Coronary artery (tissue), 2 donors: ENCODE measurements at regions not wholly inside any gene's neighbourhood (a gene's known extent, or its start where the extent isn't known, plus 50 kb on each side); places are given as distances from the start of the nearest gene placed in this dataset.

ENCODE experiments used
- DNase-seq: peaks from one replicate; pipeline ENCODE4 v3.0.0-alpha.2; 2017; ENCODE audit warnings: low spot score
- H3K27ac ChIP-seq, 2 donors: fragments of 200-600 bp; sonication (generic); one replicate each; pipeline ENCODE4 v1.5.1; 2016 to 2019
- H3K4me3 ChIP-seq: fragments of 200-600 bp; sonication (generic); 2 replicates; pipeline ENCODE4 v1.5.1; 2016; ENCODE audit warnings: mild to moderate bottlenecking, moderate library complexity
- TF ChIP-seq, protein P1 (sequence below): fragments of 200-600 bp; sonication (generic); IDR thresholded peaks from one replicate; pipeline ENCODE4 v1.5.1; 2019; ENCODE audit warnings: antibody characterized with exemption

DNA sequence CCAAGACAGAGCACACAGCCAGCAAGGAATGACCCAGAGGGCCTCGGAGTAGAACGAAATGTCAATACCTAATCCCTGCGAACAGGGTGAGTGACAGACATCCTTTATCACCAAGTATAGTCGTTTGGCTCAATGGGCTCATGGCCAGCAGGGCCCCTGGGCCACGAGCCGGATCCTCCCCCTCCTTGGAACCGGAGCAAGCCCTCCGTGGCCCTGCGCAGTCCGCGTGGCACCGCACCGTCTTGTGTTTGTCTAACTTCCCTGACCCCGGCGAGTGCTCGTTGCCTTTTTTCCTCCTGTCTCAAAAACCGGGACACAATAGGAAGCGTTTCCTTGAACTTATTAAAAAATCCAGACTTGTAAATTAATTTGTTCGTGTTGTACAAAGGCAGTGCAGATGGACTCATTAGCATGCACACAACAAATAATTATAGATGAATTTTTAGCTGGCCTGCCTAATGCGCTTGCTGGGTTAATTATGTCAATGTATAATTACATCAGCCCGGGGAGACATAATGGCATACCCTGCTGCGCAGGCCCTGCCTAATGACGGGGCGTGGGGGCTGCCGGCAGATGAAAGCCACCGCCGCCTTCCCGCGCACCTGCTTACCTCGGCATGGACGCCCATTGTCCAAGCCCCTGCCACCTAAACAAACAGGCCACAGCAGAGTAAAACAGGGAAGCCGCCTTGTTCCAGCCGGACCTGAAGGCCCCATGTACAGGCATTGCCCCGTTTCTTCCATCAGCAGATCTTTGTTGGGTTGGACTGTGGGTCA is 81.6 kb downstream of the PHETA1 start:
- no peak for DNase-seq
- TF ChIP-seq, protein P1, sequence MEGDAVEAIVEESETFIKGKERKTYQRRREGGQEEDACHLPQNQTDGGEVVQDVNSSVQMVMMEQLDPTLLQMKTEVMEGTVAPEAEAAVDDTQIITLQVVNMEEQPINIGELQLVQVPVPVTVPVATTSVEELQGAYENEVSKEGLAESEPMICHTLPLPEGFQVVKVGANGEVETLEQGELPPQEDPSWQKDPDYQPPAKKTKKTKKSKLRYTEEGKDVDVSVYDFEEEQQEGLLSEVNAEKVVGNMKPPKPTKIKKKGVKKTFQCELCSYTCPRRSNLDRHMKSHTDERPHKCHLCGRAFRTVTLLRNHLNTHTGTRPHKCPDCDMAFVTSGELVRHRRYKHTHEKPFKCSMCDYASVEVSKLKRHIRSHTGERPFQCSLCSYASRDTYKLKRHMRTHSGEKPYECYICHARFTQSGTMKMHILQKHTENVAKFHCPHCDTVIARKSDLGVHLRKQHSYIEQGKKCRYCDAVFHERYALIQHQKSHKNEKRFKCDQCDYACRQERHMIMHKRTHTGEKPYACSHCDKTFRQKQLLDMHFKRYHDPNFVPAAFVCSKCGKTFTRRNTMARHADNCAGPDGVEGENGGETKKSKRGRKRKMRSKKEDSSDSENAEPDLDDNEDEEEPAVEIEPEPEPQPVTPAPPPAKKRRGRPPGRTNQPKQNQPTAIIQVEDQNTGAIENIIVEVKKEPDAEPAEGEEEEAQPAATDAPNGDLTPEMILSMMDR = no peak
- Histone ChIP-seq H3K4me3 (no peak overlapping the region), H3K27ac (no peak overlapping the region)

DNA sequence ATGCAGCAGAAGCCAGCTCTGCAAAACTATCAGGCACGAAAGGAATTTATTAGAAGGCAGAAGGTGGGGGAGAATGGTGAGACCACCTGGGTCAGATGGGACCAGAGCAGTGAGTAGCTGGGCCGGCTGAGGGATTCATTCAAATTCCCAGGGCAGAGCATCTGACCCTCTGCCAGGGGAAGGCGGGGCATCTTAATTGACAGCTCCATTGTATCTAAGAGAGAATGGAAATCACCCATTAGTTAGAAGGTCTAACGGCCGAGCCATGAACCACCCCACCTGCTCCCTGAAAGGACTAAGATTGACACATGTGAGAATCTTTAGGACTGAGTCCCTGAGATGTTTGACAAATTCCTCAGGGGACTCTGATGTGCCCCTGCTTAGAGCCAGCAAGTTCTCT is 83.7 kb downstream of the PHETA1 start:
- Histone ChIP-seq H3K4me3 (no peak overlapping the region), H3K27ac (no peak overlapping the region)
- TF ChIP-seq, protein P1 = no peak
- no peak for DNase-seq

DNA sequence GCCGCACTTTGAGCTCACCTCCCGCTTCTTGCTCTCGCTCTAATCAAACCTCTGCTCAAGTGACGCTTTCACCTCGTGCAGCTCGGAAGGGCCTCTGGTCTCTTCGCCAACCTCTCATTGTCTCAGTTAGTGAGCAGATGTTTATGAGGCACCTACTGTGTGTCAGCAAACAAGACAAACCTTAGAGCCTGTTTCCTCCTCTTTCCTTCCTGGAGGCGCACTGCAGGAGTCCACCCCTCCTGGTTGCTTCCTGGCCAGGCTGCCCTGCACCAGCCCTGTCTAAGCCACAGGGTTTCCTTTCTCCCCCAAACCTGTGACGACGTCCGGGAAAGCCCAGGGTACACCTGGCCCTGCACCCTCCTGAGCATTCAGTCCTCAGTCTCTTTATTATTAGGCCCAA is 84.2 kb downstream of the PHETA1 start:
- no peak for DNase-seq
- H3K4me3 ChIP-seq = no peak overlapping the region
- no peak overlapping the region for H3K27ac ChIP-seq
- TF ChIP-seq, protein P1 = no peak

DNA sequence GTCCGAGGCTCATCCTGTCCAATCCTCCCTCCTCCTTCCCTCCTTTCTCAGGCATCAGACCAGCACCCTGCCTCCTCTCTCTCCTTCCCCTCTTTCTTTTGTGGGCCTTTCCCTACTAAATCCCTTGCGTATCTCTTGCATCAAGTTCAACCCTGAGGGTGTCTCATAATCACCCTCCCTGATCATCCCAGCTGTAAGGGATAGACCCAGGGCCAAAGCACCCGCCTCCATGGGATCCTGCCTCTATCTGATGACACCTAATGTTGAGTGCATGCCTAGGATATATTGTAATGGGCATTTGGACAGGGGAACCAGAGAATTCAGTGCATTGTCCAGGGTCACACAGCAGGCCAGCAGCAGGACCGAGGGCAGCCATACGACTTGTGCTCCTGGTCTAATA is 84.9 kb downstream of the PHETA1 start:
- TF ChIP-seq, protein P1 = no peak
- DNase-seq = no peak
- Histone ChIP-seq H3K27ac (no peak overlapping the region), H3K4me3 (no peak overlapping the region)

DNA sequence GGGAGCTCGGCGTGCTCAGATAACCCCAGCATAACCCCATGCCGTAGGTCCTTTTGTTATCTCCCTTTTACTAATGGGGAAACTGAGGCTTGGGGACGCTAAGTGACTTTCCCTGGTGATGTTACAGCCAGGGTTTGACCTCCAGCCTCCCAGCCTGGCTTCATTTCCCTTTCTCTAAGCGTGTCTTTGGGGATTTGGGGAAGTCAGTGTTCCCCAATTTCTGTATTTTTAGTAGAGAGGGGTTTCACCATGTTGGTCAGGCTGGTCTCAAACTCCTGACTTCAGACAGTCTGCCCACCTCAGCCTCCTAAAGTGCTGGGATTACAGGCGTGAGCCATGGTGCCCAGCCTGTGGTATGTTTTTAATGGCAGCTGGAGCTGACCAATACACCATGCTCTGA is 85.4 kb downstream of the PHETA1 start:
- TF ChIP-seq, protein P1 = no peak
- H3K27ac ChIP-seq = no peak overlapping the region
- no peak overlapping the region for H3K4me3 ChIP-seq
- DNase-seq = no peak

DNA sequence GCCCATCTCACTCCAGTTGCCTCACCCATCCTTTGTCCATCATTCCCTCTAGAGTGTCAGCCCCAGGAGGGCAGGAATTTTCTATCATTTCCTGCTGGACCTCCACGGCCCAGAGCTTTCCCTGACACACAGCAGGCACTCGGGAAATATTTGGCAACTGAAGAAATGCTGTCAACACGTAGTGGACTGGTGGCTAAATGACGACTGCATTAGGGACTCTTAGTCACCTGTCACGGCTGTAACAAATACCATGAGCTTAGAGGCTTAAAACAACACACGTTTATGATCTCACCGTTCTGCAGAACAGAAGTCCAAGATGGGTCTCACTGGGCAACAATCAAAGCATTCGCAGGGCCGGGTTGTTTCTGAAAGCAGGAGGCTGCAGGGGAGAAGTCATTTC is 91.3 kb downstream of the PHETA1 start:
- Histone ChIP-seq H3K27ac (no peak overlapping the region), H3K4me3 (no peak overlapping the region)
- TF ChIP-seq, protein P1 = no peak
- DNase-seq = no peak

DNA sequence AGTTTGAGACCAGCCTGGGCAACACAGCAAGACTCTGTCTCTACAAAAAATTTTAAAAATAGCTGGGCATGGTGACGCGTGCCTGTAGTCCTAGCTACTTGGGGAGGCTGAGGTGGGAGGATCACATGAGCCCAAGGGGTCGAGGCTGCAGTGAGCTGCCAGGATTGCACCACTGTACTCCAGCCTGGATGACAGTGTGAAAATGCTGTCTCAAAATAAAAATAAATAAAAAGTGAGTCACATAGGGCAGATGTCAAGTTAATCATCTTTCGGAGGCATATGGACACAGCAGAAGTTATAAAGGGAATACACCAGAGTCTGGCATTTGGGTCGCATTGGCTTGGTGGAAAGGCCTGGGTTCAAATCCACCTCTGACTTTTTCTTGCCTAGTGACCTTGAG is 92.7 kb downstream of the PHETA1 start:
- no peak for DNase-seq
- no peak overlapping the region for H3K27ac ChIP-seq
- TF ChIP-seq, protein P1 = no peak

More for the DNA sequence above, 92.7 kb downstream of the PHETA1 start:
- no peak overlapping the region for H3K4me3 ChIP-seq
